B cell (primary cell): ENCODE measurements at regions not wholly inside any gene's neighbourhood (a gene's known extent, or its start where the extent isn't known, plus 50 kb on each side); places are given as distances from the start of the nearest gene placed in this dataset.

ENCODE experiments used
- ATAC-seq: fragments of 200-7000 bp; cut with Tn5 transposase; one replicate; pipeline ENCODE4 v1.10.0; 2021; ENCODE audit warnings: low read depth, mild to moderate bottlenecking, moderate number of reproducible peaks, moderate library complexity
- CTCF ChIA-PET: fragments of 350-600 bp; sonication (Branson Sonifier 250); formaldehyde crosslinking; loops from one replicate; lab custom pipeline; 2021; ENCODE audit warnings: antibody characterized with exemption, inconsistent platforms; lab: Charles Lee
- POLR2A ChIA-PET: fragments of 350-600 bp; sonication (Branson Sonifier 250); formaldehyde crosslinking; loops from one replicate; lab custom pipeline; 2021; ENCODE audit warnings: antibody characterized with exemption; lab: Charles Lee
- DNase-seq: peaks from one replicate; pipeline ENCODE4 v3.0.0; 2013
- H2AFZ ChIP-seq: 2 replicates; pipeline ENCODE4 v1.6.1; 2012; ENCODE audit warnings: mild to moderate bottlenecking, low read depth, low read length; ENCODE audit not compliant: insufficient read depth, poor library complexity, severe bottlenecking
- H3K27ac ChIP-seq, 2 donors: 1 replicate in 1 of 2; 2 replicates in 1 of 2; pipeline ENCODE4 v1.5.1; 2012 to 2013; ENCODE audit warnings: low read length in 2 of 2, mild to moderate bottlenecking in 2 of 2, moderate library complexity in 1 of 2
- H3K27me3 ChIP-seq, 4 experiments: fragments of 200-600 bp in 1 of 4; sonication (generic) in 1 of 4; replicated peaks in 1 of 4; 1 replicate in 2 of 4; 2 replicates in 2 of 4; pipeline versions ENCODE4 v1.6.1 to v1.7.0; 2013 to 2016; ENCODE audit warnings: low read length in 3 of 4, mild to moderate bottlenecking in 2 of 4, mixed read lengths in 1 of 4, moderate library complexity in 1 of 4; ENCODE audit not compliant: insufficient read depth in 4 of 4, control insufficient read depth in 3 of 4; ENCODE audit errors: control extremely low read depth in 1 of 4
- H3K36me3 ChIP-seq, 2 experiments: replicated peaks in 1 of 2; 1 replicate in 1 of 2; 2 replicates in 1 of 2; pipeline versions ENCODE4 v1.6.1 to v1.7.1; 2013; ENCODE audit warnings: low read length in 1 of 2; ENCODE audit not compliant: insufficient read depth in 2 of 2, control insufficient read depth in 1 of 2; ENCODE audit errors: control extremely low read depth in 1 of 2, extremely low read depth in 1 of 2
- H3K4me1 ChIP-seq, 2 donors: fragments of 200-600 bp in 1 of 2; sonication (generic) in 1 of 2; 1 replicate in 1 of 2; 2 replicates in 1 of 2; pipeline versions ENCODE4 v1.5.1 to v1.6.1; 2013 to 2017; ENCODE audit warnings: low read length in 2 of 2; ENCODE audit not compliant: control insufficient read depth in 2 of 2, insufficient read depth in 2 of 2
- H3K4me2 ChIP-seq: replicated peaks from 2 replicates; pipeline ENCODE3; 2012; ENCODE audit warnings: mild to moderate bottlenecking, low read depth, low read length; ENCODE audit not compliant: poor library complexity, severe bottlenecking
- H3K4me3 ChIP-seq, 5 experiments: fragments of 200-600 bp in 1 of 5; sonication (generic) in 1 of 5; 1 replicate in 3 of 5; 2 replicates in 2 of 5; pipeline versions ENCODE4 v1.5.1 to v1.7.0; 2011 to 2016; ENCODE audit warnings: low read length in 4 of 5, mild to moderate bottlenecking in 4 of 5, low read depth in 2 of 5, control low read depth in 1 of 5, moderate library complexity in 1 of 5; ENCODE audit not compliant: insufficient read depth in 1 of 5; ENCODE audit errors: control extremely low read depth in 1 of 5, extremely low read depth in 1 of 5
- H3K79me2 ChIP-seq: fragments of 200-600 bp; sonication (generic); one replicate; pipeline ENCODE4 v1.6.0; 2016; ENCODE audit warnings: low read length; ENCODE audit not compliant: control insufficient read depth, insufficient read depth
- H3K9ac ChIP-seq: fragments of 200-600 bp; sonication (generic); 2 replicates; pipeline ENCODE4 v1.6.1; 2017; ENCODE audit warnings: mild to moderate bottlenecking, low read length, moderate library complexity
- H3K9me3 ChIP-seq, 3 donors: one replicate each; pipeline versions ENCODE4 v1.6.1 to v1.7.1; 2013; ENCODE audit warnings: low read length in 2 of 3; ENCODE audit not compliant: control insufficient read depth in 2 of 3, insufficient read depth in 1 of 3; ENCODE audit errors: control extremely low read depth in 1 of 3
- H4K20me1 ChIP-seq: 2 replicates; pipeline ENCODE4 v1.6.0; 2012; ENCODE audit warnings: mild to moderate bottlenecking, low read length; ENCODE audit not compliant: insufficient read depth, control insufficient read depth, poor library complexity, severe bottlenecking
- H3K27ac Mint-ChIP-seq: one replicate; pipeline ENCODE4 v1.8.0; 2021; ENCODE audit warnings: mixed read lengths
- H3K27me3 Mint-ChIP-seq: one replicate; pipeline ENCODE4 v1.8.0; 2021; ENCODE audit warnings: mixed read lengths
- H3K4me1 Mint-ChIP-seq: one replicate; pipeline ENCODE4 v1.8.0; 2021; ENCODE audit warnings: mixed read lengths
- H3K4me3 Mint-ChIP-seq: one replicate; pipeline ENCODE4 v1.8.0; 2021; ENCODE audit warnings: mixed read lengths
- H3K9me3 Mint-ChIP-seq: one replicate; pipeline ENCODE4 v1.8.0; 2022; ENCODE audit warnings: mixed read lengths; ENCODE audit not compliant: insufficient read depth
- CTCF ChIP-seq: fragments of 200-600 bp; IDR thresholded peaks from one replicate; pipeline ENCODE4 v1.8.0; 2022; ENCODE audit warnings: antibody characterized with exemption, mild to moderate bottlenecking
- EZH2 ChIP-seq: IDR thresholded peaks from 2 replicates; pipeline ENCODE4 v1.6.1; 2012; ENCODE audit warnings: borderline replicate concordance, low read depth, mild to moderate bottlenecking, moderate library complexity, low read length; ENCODE audit not compliant: insufficient read depth, poor library complexity, severe bottlenecking
- WGBS: methylation state at CpG from one replicate; pipeline ENCODE4 v1.1.5; 2013; ENCODE audit warnings: missing lambda C conversion rate; ENCODE audit not compliant: insufficient coverage; 5-methylcytosine and 5-hydroxymethylcytosine counted together
- intact Hi-C: fragments of 100-400 bp; cut with micrococcal nuclease; formaldehyde crosslinking; loops from one replicate; pipeline ENCODE4 v1.10.0; 2022

GRCh38 chr4:13678186-13678924, 50.8 kb upstream of the BOD1L1 start:
- Histone ChIP-seq H3K9ac (no peak overlapping the region), H3K27me3 (no peaks in the 10 kb centered on the region), H3K36me3 (no peaks in the 10 kb centered on the region), H3K27ac (no peak overlapping the region), H3K9me3 (peaks cover 0 to 8% (median 2%) of the 10 kb centered on the region in 3 donors), H4K20me1 (no peaks in the 10 kb centered on the region), H3K4me1 (no peaks in the 10 kb centered on the region), H2AFZ (no peak overlapping the region), H3K79me2 (no peaks in the 10 kb centered on the region), H3K4me3 (no peak overlapping the region), H3K4me2 (no peak overlapping the region)
- Mint-ChIP-seq H3K27me3 (peaks cover 1% of the 10 kb centered on the region), H3K4me3 (no peak overlapping the region), H3K9me3 (peaks cover 8% of the 10 kb centered on the region), H3K27ac (no peak overlapping the region), H3K4me1 (no peaks in the 10 kb centered on the region)
- WGBS = 94% methylated on average over 3 of the region's 3 CpGs
- ChIA-PET POLR2A (no interaction called here), CTCF (no interaction called here)
- intact Hi-C loops = no loop called here
- ATAC-seq (no peak), DNase-seq (no peak)
- TF ChIP-seq CTCF (no peak), EZH2 (no peak)

- no peaks in the 10 kb centered on the region for H3K27me3 Mint-ChIP-seq
- H3K36me3 ChIP-seq = no peaks in the 10 kb centered on the region
- H2AFZ ChIP-seq = no peak overlapping the region
- no peaks in the 10 kb centered on the region for H4K20me1 ChIP-seq
- H3K9me3 ChIP-seq = peaks cover 0 to 8% (median 2%) of the 10 kb centered on the region in 3 donors
- no peak overlapping the region for H3K4me3 Mint-ChIP-seq
- ChIA-PET POLR2A (no interaction called here), CTCF (interaction anchor here (1.2 kb wide), 1 partner anchor 27 kb away, joined by 3 read pairs; no protein-coding TSS in a partner anchor)
- no peak overlapping the region for H3K27ac Mint-ChIP-seq
- ATAC-seq (no peak), DNase-seq (no peak)
- peaks cover 10% of the 10 kb centered on the region for H3K9me3 Mint-ChIP-seq
- no peaks in the 10 kb centered on the region for H3K79me2 ChIP-seq
- H3K4me1 ChIP-seq = no peaks in the 10 kb centered on the region
- no peaks in the 10 kb centered on the region for H3K27me3 ChIP-seq
- H3K9ac ChIP-seq = no peak overlapping the region
- no CpG with 5 or more reads among the region's 2 CpGs for WGBS
- no peaks in the 10 kb centered on the region for H3K4me1 Mint-ChIP-seq
- intact Hi-C loops = no loop called here
- H3K4me3 ChIP-seq = no peak overlapping the region
- H3K27ac ChIP-seq = no peak overlapping the region
- no peak overlapping the region for H3K4me2 ChIP-seq
- no peak for TF ChIP-seq CTCF
- TF ChIP-seq EZH2 = no peak
Measured at GRCh38 chr4:13681570-13681969, 54.0 kb upstream of the BOD1L1 start.
